ENCODE measurements at regions not wholly inside any gene's neighbourhood (a gene's known extent, or its start where the extent isn't known, plus 50 kb on each side); places are given as distances from the start of the nearest gene placed in this dataset.

GRCh38 chr2:221258464-221258863 lies 313.6 kb downstream of the EPHA4 start:
- intact Hi-C loops (cut with micrococcal nuclease) = no loop called here
- no peaks in the 10 kb centered on the region for H4K20me1 ChIP-seq (replicated peaks; ENCODE audit: control insufficient read depth, insufficient read depth, low read length)
- no peak overlapping the region for H3K27ac ChIP-seq (ENCODE audit: extremely low read depth, low read depth, low read length)
- no peak overlapping the region for H3K9ac ChIP-seq (ENCODE audit: insufficient read depth in 1 of 2, low read depth in 2 of 2, low read length in 2 of 2)
- H3K79me2 ChIP-seq (ENCODE audit: control insufficient read depth, insufficient read depth, low read length) = no peaks in the 10 kb centered on the region
- no peaks in the 10 kb centered on the region for H3K9me3 ChIP-seq (replicated peaks; ENCODE audit: control insufficient read depth, insufficient read depth, low read depth, low read length)
- no peak overlapping the region for H3K4me2 ChIP-seq (ENCODE audit: insufficient read depth, low read length)
- in situ Hi-C loops (cut with MboI) = no loop called here
- POLR2A ChIA-PET = no interaction called here
- TF ChIP-seq ZBTB43 (CRISPR knock-in tag; IDR thresholded peaks at IDR 0.05) (no peak), RBM17 (IDR thresholded peaks at IDR 0.05; ENCODE audit: borderline replicate concordance, low read depth, low read length) (no peak), ZNF217 (CRISPR knock-in tag; IDR thresholded peaks at IDR 0.05) (no peak), HNRNPUL1 (IDR thresholded peaks at IDR 0.05; ENCODE audit: low read length) (no peak), CEBPB (tag; IDR thresholded peaks at IDR 0.05) (no peak), HINFP (tag; conservative IDR thresholded peaks at IDR 0.05; ENCODE audit: low read depth) (no peak), RBBP5 (IDR thresholded peaks at IDR 0.05; ENCODE audit: borderline replicate concordance, insufficient read depth, low read length, poor library complexity, severe bottlenecking) (no peak), CREB1 (IDR thresholded peaks at IDR 0.05) (no peak), CREB1 (CRISPR knock-in tag; IDR thresholded peaks at IDR 0.05) (no peak), HES1 (IDR thresholded peaks at IDR 0.05; ENCODE audit: low read depth) (no peak), TAF1 (IDR thresholded peaks at IDR 0.05; ENCODE audit: control insufficient read depth, extremely low read depth, insufficient read depth, low read length, severe bottlenecking) (no peak), POLR2AphosphoS2 (IDR thresholded peaks at IDR 0.05; ENCODE audit: low read length) (no peak)
- 5% methylated on average over 3 of the region's 3 CpGs for WGBS (ENCODE audit: insufficient coverage, low coverage, missing lambda C conversion rate)
- H3K9me1 ChIP-seq (ENCODE audit: control insufficient read depth, insufficient read depth, low read length) = no peaks in the 10 kb centered on the region
- ATAC-seq (no peak), FAIRE-seq (no peak), DNase-seq (ENCODE audit: extremely low read depth in 1 of 4, low spot score in 3 of 4) (no peak)
- CTCF ChIA-PET (ENCODE audit: low intra/inter-chr PET ratio) = no interaction called here
- no peaks in the 10 kb centered on the region for H3K36me3 ChIP-seq (ENCODE audit: control insufficient read depth, insufficient read depth, low read length)
- no peak overlapping the region for H2AFZ ChIP-seq (ENCODE audit: low read depth, low read length)
- no peak overlapping the region for H3K4me3 ChIP-seq
- BruUV-seq (replicated peaks) = no TSS peak
- no peaks in the 10 kb centered on the region for H3K4me1 ChIP-seq (replicated peaks in 1 of 2; ENCODE audit: control insufficient read depth in 2 of 2, insufficient read depth in 2 of 2, low read length in 2 of 2)
- H3K27me3 ChIP-seq (ENCODE audit: control insufficient read depth in 2 of 2, insufficient read depth in 2 of 2, low read length in 2 of 2) = no peaks in the 10 kb centered on the region

Measured in K562 (cell line).